Upper lobe of left lung (tissue), 6 donors: ENCODE measurements at regions not wholly inside any gene's neighbourhood (a gene's known extent, or its start where the extent isn't known, plus 50 kb on each side); places are given as distances from the start of the nearest gene placed in this dataset.

Experiments used
- ATAC-seq, 2 donors: fragments of 200-7000 bp; cut with Tn5 transposase; one replicate each; pipeline ENCODE4 v1.9.1; 2022; ENCODE audit warnings: mild to moderate bottlenecking in 2 of 2, moderate library complexity in 2 of 2; ENCODE audit not compliant: low FRiP score in 2 of 2
- DNase-seq, 2 donors: peaks; one replicate each; pipeline ENCODE4 v3.0.0-alpha.2; 2019 to 2020
- H3K27ac ChIP-seq, 4 donors: fragments of 200-600 bp; sonication (generic); one replicate each; pipeline ENCODE4 v1.5.1; 2016 to 2019
- H3K27me3 ChIP-seq, 4 donors: fragments of 200-600 bp; sonication (generic); one replicate each; pipeline ENCODE4 v1.5.1; 2017 to 2019
- H3K36me3 ChIP-seq, 4 donors: fragments of 200-600 bp; sonication (generic); one replicate each; pipeline ENCODE4 v1.5.1; 2016 to 2019
- H3K4me1 ChIP-seq, 4 donors: fragments of 200-600 bp; sonication (generic); one replicate each; pipeline ENCODE4 v1.5.1; 2018 to 2019
- H3K4me3 ChIP-seq, 4 donors: fragments of 200-600 bp; sonication (generic); one replicate each; pipeline ENCODE4 v1.5.1; 2017 to 2019; ENCODE audit warnings: mild to moderate bottlenecking in 2 of 4, moderate library complexity in 1 of 4
- H3K9me3 ChIP-seq, 4 donors: fragments of 200-600 bp; sonication (generic); one replicate each; pipeline ENCODE4 v1.5.1; 2018 to 2019
- CTCF ChIP-seq, 6 experiments: fragments of 450-650 bp in 4 of 6; fragments of 200-600 bp in 2 of 6; sonication (generic) in 2 of 6; IDR thresholded peaks; one replicate each; pipeline ENCODE4 v1.5.1; 2016 to 2019; ENCODE audit warnings: antibody characterized with exemption in 6 of 6
- EP300 ChIP-seq, 4 donors: sonication (generic); formaldehyde crosslinking; IDR thresholded peaks; one replicate each; pipeline ENCODE4 v1.5.1; 2017; ENCODE audit warnings: antibody characterized with exemption in 4 of 4, control low read depth in 2 of 4
- POLR2A ChIP-seq, 4 donors: fragments of 450-650 bp; IDR thresholded peaks; one replicate each; pipeline ENCODE4 v1.5.1; 2016 to 2017; ENCODE audit warnings: antibody characterized with exemption in 4 of 4, mild to moderate bottlenecking in 2 of 4
- POLR2AphosphoS5 ChIP-seq, 2 donors: sonication (generic); formaldehyde crosslinking; IDR thresholded peaks; one replicate each; pipeline ENCODE4 v1.5.1; 2017; ENCODE audit warnings: antibody characterized with exemption in 2 of 2
- WGBS, 2 donors: methylation state at CpG; one replicate each; pipeline ENCODE4 v1.1.5; 2017 to 2018; 5-methylcytosine and 5-hydroxymethylcytosine counted together
- small RNA-seq, 4 donors: library from RNA; depleted of rRNA; stranded (forward); fragments of <200 nt; gene quantifications; one replicate each; pipeline ENCODE3, GENCODE V24; 2016
- donor health status: DM: no; HTN: no; CAD: no; lungs with moderate emphysema.
- donor health status: DM: no; HTN: yes; CAD: no; lungs with severe emphysema.

- Histone ChIP-seq H3K4me1 (no peaks in the 10 kb centered on the region), H3K9me3 (peaks cover 0 to 5% (median 0%) of the 10 kb centered on the region in 4 donors), H3K4me3 (no peak overlapping the region), H3K27ac (no peak overlapping the region), H3K36me3 (no peaks in the 10 kb centered on the region), H3K27me3 (no peaks in the 10 kb centered on the region)
- TF ChIP-seq POLR2AphosphoS5 (IDR thresholded peaks at IDR 0.05) = no peak
- TF ChIP-seq CTCF (IDR thresholded peaks at IDR 0.05) = no peak
- no peak for TF ChIP-seq EP300 (IDR thresholded peaks at IDR 0.05)
- TF ChIP-seq POLR2A (IDR thresholded peaks at IDR 0.05) = no peak
- DNase-seq = no peak
- no peak for ATAC-seq
- 95 to 100% methylated on average over 1 of the region's 1 CpG for WGBS, 2 donors
Measured at GRCh38 chr9:94207781-94208180, 51.3 kb upstream of the ZNF169 start.

Small RNA genes in the stretch of these regions (small RNA-seq; reads per million reads assigned to genes)
- gene MIRLET7A1 (7.2 to 18.4 (median 11.6) reads per million in 4 donors), gene MIRLET7D (219 to 467 (median 344) reads per million in 4 donors), gene MIRLET7F1 (132 to 326 (median 166) reads per million in 4 donors)
